ENCODE measurements at regions not wholly inside any gene's neighbourhood (a gene's known extent, or its start where the extent isn't known, plus 50 kb on each side); places are given as distances from the start of the nearest gene placed in this dataset.

DNA sequence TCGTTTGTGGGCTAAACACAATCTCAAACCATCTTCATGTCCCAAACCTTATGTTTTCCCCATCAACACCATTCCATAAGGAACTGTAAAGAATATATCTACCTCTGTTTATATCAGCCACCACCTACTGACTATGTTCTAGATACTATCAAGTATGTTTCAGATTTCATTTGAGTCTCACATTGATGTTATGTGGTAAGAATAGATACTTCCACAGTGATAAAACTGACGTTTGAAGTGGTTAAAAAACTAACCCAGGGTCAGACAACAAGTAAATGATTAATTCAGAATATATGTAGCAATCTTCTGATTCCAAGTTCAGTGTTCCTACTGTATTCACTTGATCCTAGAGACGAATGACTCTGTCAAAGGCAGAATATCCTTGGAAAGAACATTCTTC, 156.8 kb upstream of the RASGEF1B start:
- DNase-seq (ENCODE audit: low spot score), result no peak

DNA sequence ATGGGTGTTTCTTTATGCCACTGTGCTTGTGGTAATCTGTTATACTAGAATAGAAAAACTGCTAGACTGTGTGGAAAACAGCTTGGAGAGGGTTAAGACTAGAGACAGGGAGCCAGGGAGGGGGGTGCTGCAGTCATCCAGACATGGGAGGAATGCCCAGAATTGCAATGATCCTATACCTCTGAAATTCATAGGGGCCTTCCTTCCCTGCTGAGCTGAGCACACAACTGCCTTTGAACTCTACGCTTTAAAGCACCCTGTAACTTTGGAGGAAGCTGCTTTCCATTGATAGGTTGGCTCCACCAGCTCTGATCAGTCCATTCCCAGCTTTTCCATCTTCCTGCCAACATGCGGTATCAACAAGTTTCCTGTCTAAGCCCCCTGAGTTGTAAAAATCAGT, 155.9 kb upstream of the RASGEF1B start:
- no peak for DNase-seq (ENCODE audit: low spot score)

DNA sequence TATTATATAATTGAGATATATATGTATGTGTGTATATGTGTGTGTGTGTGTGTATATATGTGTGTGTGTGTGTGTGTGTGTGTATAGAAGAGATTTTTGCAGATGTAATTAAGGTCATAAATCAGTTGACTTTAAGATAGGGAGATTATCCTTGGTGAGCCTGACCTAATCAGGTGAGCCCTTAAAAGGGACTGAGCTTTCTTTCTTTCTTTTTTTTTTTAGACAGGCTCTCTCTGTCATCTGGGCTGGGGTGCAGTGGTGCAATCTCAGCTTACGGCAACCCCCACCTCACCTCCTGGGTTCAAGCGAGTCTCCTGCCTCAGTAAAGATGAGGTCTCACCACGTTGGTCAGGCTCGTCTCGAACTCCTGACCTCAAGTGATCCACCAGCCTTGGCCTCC, 155.1 kb upstream of the RASGEF1B start:
- no peak for DNase-seq (ENCODE audit: low spot score)

- no peak for DNase-seq (ENCODE audit: low spot score)
These were observed 154.0 kb upstream of the RASGEF1B start for GRCh38 chr4:81625422-81626417.

GRCh38 chr4:81623434-81623833, 151.7 kb upstream of the RASGEF1B start:
- no peak for DNase-seq (ENCODE audit: low spot score)

DNA sequence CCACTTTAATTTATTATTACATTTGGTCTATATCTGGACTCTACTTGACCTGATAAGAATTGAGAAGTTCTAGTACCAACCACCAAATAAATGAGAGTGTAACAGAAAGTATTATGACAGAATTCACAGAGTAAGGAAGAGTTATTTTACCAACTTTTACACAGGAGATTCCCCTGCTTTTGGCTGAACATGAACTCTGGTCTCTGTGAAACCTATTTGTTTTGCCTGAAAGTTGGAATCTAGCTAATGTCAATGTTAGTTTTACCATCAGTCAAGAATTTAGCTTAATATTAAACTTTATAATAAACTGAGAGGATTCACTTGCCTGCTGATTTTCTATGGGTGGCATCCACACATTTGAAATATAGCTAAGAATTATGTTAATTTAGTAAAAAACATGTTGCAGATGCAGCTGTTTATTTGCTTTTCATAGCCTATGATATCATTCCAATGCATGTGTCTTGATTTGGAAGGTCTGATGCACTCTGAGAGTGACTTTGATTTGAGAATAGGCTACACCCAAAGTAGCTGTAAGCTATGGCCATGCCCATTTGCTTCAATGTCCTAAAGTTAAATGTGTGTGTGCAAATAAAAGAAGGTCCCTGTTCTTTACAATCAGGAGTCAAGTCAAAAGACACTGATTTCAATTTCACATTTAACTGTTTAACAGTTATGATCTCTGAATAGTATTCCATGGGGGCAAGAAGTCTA, 150.9 kb upstream of the RASGEF1B start:
- no peak for DNase-seq (ENCODE audit: low spot score)

DNA sequence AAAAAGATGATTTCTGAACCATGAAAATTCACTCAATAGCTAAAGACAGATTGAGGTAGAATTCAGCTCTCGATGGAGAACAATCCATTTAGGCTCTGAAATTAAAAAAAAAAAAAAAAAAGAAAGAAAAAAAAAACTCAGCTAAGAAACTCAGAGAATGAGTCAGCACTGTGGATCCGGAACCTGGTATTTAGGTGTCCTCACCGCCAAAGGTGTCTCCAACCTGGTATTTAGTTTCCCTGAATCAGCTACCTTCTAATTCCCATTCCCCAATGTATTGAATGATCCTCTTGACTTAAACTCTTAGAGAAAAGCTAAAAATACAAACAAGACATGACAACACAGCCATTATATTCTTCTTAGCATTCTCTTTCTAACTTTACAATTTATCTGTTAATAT, 150.3 kb upstream of the RASGEF1B start:
- no peak for DNase-seq (ENCODE audit: low spot score)

GRCh38 chr4:81621490-81621889, 149.8 kb upstream of the RASGEF1B start:
- no peak for DNase-seq (ENCODE audit: low spot score)

- DNase-seq (ENCODE audit: low spot score), result no peak
These were observed 148.7 kb upstream of the RASGEF1B start for GRCh38 chr4:81620442-81620841.

DNA sequence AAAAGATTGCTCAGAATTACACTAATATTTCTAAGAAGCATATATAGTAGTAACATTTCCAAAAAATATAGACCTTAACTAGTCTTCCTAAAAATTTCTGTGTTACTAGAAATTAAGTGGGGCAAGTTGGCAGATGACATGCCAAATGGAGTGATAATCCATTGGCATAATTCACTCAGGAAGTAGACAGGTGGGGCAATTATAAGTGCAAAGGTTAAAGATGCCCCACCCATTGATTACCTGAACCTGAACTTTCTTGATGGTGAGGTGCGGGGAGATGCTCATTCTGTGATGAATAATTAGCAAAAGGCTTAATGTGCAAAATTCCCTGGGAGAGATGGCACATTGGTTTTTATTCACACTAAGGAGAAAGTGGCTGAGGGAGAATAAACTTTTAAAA, 145.8 kb upstream of the RASGEF1B start:
- DNase-seq (ENCODE audit: low spot score), result no peak

GRCh38 chr4:81611221-81611620, 139.5 kb upstream of the RASGEF1B start:
- no peak for DNase-seq (ENCODE audit: low spot score)

GRCh38 chr4:81609844-81610243, 138.1 kb upstream of the RASGEF1B start:
- DNase-seq (ENCODE audit: low spot score), result no peak

- no peak for DNase-seq (ENCODE audit: low spot score)
These were observed 136.2 kb upstream of the RASGEF1B start for GRCh38 chr4:81607950-81608349.

DNA sequence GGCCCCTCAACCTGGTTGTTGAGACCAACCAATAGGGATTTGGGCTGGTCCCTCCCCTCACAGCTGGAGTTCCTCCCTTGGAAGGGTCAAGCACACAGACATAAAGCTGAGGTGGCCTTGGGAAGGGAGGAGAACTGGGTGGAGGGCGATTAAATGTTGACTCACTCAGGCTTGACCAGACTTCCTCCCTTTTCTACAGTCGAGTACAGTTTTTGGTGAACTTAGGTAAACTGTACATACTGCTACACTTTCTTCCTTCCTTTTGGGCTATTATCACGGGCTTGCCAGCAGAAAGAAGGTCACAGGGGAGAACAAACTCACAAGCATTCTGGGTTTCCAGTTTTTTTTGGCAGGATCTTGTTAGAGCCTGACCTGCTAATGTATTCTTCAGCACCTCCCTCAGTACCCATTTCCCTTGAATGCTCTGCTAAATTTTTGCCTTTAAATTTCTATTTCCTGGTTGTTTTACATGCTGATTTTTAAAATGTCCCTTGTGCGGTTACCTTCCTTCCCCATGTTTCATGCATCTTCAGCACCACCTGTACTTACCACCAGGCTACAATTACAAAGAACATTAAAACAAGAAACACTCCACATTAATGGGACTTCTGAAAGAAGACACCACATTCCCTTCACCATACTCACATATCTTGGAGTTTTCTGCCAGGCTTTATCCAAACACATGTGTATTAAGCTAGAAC, 135.2 kb upstream of the RASGEF1B start:
- no peak for DNase-seq (ENCODE audit: low spot score)

DNA sequence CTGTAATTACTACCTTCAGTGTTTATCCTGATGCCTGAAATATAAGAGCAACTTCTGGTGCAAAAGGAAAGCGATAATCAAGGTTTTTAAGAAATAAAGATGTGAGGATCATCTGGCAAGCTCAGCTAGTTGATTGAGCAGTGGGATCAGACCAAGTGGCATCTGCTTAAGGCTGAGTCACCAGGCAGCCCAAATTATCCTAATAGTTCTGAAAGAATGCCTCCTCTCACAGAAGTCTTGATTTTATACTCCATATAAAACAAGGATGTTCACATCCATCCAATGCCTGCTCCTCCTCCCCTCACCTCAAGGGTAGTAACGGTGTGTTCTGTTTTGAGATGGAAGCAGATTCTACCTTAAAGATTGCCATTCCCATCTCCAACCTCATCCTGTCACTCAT, 134.5 kb upstream of the RASGEF1B start:
- DNase-seq (ENCODE audit: low spot score), result no peak

GRCh38 chr4:81605271-81605670, 133.6 kb upstream of the RASGEF1B start:
- no peak for DNase-seq (ENCODE audit: low spot score)

DNA sequence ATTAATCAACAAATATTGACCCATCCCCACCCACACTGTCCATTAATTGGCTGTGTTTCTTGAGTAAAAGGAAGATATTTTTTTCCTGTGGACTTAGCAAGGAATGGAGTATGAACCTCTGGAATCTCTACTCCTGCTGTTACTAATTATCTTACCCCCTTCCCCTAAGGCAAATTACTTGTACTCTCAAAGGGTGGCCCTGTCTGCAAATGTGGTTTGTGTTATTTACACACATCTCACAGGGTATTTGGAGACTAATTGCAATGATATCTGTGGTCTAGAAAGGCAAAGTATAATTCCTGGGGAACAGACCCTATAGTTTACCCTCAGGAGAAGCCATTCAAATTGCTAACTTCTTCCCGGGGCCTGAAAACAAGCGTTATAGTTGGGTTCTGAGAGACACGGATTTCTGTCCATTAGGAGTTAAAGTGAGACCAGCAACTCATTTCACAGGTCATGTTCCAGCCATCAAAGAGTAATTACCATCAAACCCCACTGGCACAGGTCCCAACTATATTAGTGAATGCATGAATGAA, 133.0 kb upstream of the RASGEF1B start:
- no peak for DNase-seq (ENCODE audit: low spot score)

- DNase-seq (ENCODE audit: low spot score), result no peak
These were observed 131.1 kb upstream of the RASGEF1B start for GRCh38 chr4:81602854-81603253.

DNA sequence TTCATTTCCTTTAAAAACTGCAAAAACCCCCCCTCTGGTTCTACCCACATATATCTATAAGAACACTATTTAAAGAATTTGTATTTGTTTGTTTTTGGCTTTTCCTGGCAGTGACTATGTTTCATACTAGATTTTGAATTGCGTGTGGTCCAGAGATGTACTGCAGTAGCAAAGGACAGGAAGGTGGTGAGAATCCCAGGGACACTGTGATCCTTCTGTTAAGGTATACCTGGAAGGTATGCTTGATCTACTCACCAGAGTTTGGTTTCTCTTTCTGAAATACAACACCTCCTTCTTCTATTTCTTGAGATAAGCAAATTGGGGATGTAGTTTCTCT, 129.6 kb upstream of the RASGEF1B start:
- DNase-seq (ENCODE audit: low spot score), result no peak

- no peak for DNase-seq (ENCODE audit: low spot score)
These were observed 129.0 kb upstream of the RASGEF1B start for GRCh38 chr4:81600520-81601357.

DNA sequence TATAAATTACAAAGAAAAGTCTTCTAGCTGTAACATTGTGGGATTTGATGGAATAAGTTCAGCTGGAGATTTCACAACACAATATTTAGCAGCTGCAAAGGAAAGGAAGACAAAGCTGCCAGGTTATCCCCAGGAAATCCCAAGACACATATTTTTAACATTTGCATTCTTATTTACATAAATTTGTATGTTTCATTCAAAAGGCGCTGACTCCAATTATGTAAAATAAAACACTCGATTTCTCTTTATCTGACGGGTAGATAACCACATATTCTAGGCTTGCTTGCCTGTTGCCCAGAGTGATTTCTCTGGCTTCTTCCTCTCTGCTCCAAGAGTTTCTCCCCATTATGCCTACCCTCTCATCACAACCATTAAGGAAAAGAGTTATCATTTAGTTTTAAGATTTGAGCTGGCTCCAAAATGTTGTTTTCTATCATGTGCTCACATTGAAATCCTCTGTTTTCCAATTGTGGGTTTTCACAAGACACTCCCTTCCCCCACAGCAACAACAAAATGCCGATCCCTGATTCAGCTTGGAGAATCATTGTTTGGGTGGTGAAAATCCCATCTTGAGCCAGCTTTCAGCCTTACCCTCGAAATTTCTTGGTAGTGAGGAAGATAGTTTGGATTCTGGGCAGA, 128.2 kb upstream of the RASGEF1B start:
- no peak for DNase-seq (ENCODE audit: low spot score)

All from pons (tissue), 1 donor.